Prostate gland (tissue), 2 donors: ENCODE measurements at regions not wholly inside any gene's neighbourhood (a gene's known extent, or its start where the extent isn't known, plus 50 kb on each side); places are given as distances from the start of the nearest gene placed in this dataset.

Experiments
- POLR2AphosphoS5 ChIP-seq: sonication (generic); formaldehyde crosslinking; IDR thresholded peaks from one replicate; pipeline ENCODE4 v1.6.1; 2017; ENCODE audit warnings: antibody characterized with exemption
- TF ChIP-seq, protein P1 (sequence below), 4 experiments: fragments of 200-600 bp in 2 of 4; fragments of 450-650 bp in 2 of 4; sonication (generic) in 2 of 4; IDR thresholded peaks; 1 replicate in 3 of 4; 2 replicates in 1 of 4; pipeline ENCODE4 v1.5.1; 2016 to 2019; ENCODE audit warnings: antibody characterized with exemption in 4 of 4, mild to moderate bottlenecking in 2 of 4, moderate library complexity in 2 of 4

GRCh38 chr7:131720703-131721102, 164.3 kb upstream of the PODXL start:
- TF ChIP-seq, protein P1, sequence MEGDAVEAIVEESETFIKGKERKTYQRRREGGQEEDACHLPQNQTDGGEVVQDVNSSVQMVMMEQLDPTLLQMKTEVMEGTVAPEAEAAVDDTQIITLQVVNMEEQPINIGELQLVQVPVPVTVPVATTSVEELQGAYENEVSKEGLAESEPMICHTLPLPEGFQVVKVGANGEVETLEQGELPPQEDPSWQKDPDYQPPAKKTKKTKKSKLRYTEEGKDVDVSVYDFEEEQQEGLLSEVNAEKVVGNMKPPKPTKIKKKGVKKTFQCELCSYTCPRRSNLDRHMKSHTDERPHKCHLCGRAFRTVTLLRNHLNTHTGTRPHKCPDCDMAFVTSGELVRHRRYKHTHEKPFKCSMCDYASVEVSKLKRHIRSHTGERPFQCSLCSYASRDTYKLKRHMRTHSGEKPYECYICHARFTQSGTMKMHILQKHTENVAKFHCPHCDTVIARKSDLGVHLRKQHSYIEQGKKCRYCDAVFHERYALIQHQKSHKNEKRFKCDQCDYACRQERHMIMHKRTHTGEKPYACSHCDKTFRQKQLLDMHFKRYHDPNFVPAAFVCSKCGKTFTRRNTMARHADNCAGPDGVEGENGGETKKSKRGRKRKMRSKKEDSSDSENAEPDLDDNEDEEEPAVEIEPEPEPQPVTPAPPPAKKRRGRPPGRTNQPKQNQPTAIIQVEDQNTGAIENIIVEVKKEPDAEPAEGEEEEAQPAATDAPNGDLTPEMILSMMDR (IDR thresholded peaks at IDR 0.05), result no peak
- TF ChIP-seq POLR2AphosphoS5, result no peak
